ENCODE measurements at regions not wholly inside any gene's neighbourhood (a gene's known extent, or its start where the extent isn't known, plus 50 kb on each side); places are given as distances from the start of the nearest gene placed in this dataset.
"Not testable (repeated sequence)": the region's sequence is repeated elsewhere in the genome, so short reads cannot be mapped to it uniquely, and the experiment has no call there.

DNA sequence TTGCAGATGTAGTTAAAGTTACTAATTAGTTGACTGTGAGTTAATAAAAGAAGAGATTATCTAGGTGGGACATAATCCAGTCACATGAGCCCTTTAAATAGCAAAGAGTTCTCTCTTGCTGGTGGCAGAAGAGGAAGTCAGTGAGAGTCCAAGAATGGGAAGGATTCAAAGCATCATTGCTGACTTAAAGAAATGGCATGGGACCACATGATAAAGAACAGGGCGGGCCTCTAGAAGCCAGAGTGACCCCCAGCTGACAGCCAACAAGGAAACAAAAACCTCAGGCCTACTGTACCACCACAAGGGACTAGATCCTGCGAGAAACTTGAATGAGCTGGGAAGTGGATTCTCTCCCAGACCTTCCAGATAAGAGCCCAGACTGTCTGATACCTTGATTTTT, 447.2 kb upstream of the CCDC54 start:
- DNase-seq, result no peak
- Histone ChIP-seq H3K27me3 (ENCODE audit: control insufficient read depth, insufficient read depth, low read length) (no peaks in the 10 kb centered on the region), H3K36me3 (replicated peaks; ENCODE audit: control insufficient read depth, insufficient read depth, low read length) (no peaks in the 10 kb centered on the region), H3K4me3 (ENCODE audit: insufficient read depth, low read depth, low read length) (no peak overlapping the region)

DNA sequence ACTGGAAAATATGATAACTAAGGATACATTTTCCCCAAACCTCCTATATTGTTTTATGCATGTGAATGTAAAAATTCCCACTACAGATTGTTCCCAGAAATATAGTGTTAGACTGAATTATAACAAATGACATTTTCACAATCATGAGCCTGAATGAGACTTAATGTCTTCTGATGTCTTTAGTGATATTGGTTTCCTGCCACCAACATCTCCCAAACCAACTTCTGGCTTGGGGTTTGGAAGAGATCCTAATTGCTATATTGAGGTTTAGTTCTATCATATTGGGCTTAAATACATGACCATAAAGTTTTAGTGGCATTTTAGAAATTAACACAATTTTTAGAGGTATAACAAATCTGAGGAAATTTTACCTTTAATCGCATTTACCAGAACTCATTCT, 445.3 kb upstream of the CCDC54 start:
- DNase-seq, result no peak
- H3K36me3 ChIP-seq (replicated peaks; ENCODE audit: control insufficient read depth, insufficient read depth, low read length), result no peaks in the 10 kb centered on the region
- no peak overlapping the region for H3K4me3 ChIP-seq (ENCODE audit: insufficient read depth, low read depth, low read length)
- H3K27me3 ChIP-seq (ENCODE audit: control insufficient read depth, insufficient read depth, low read length), result no peaks in the 10 kb centered on the region

DNA sequence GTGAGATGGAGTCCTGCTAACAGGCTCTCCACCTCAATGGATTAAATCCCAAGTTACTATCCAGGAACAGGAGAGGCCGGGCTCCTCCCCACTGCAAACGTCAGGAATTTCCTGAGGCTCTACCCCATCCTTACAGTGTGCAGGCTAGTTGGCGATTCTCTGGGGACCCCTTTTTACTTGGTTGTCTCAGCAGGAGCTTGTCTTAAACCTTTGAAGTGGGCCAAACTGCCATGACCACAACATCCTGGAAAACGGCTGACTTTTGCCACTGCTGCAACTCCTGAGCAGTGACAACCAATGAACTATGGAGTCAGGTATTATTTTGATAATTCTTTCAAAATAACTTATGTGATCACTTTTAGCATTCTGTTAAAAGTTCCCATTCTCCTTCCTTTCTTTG, 440.9 kb upstream of the CCDC54 start:
- Histone ChIP-seq H3K36me3 (replicated peaks; ENCODE audit: control insufficient read depth, insufficient read depth, low read length) (no peaks in the 10 kb centered on the region), H3K4me3 (ENCODE audit: insufficient read depth, low read depth, low read length) (no peak overlapping the region), H3K27me3 (ENCODE audit: control insufficient read depth, insufficient read depth, low read length) (no peaks in the 10 kb centered on the region)
- DNase-seq, result no peak

DNA sequence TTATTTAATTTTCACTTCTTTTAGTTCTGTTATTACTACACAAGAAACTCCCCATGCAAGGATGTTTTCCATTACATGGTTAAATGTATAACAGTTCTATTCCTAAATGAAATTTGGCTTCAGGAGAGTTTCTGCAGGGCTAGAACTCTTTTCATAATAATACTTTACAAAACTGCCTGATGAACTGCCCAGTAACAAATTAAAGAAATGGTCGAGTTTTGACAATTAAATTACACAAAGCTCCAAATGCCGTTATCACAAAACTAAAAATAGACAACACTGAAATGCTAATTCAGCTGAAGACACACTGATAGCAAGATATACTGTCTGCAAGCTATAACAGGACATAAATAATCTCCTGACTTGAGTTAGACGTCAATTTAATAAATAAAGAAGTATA, 435.2 kb upstream of the CCDC54 start:
- H3K4me3 ChIP-seq (ENCODE audit: insufficient read depth, low read depth, low read length), result no peak overlapping the region
- H3K36me3 ChIP-seq (replicated peaks; ENCODE audit: control insufficient read depth, insufficient read depth, low read length), result no peaks in the 10 kb centered on the region
- DNase-seq, result no peak
- no peaks in the 10 kb centered on the region for H3K27me3 ChIP-seq (ENCODE audit: control insufficient read depth, insufficient read depth, low read length)

DNA sequence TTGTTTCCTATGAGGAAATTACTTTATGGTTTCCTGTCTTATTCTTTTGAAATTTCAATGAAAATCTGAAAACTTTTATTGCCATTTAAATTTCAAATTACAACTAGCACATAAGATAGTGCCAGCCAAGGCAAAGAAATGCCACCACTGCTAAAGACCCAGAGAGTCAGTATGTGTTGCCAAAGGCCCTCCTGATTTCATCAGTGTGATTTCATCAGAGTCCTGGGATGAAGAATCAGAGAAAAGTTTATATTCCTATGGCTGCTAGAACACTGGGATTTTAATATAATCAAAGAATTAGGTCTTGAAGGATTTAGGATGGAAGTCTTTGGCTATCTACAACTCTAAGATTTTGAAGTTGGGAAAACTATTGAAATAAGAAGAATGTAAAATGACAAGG, 434.2 kb upstream of the CCDC54 start:
- H3K4me3 ChIP-seq (ENCODE audit: insufficient read depth, low read depth, low read length), result no peak overlapping the region
- no peaks in the 10 kb centered on the region for H3K36me3 ChIP-seq (replicated peaks; ENCODE audit: control insufficient read depth, insufficient read depth, low read length)
- H3K27me3 ChIP-seq (ENCODE audit: control insufficient read depth, insufficient read depth, low read length), result no peaks in the 10 kb centered on the region
- no peak for DNase-seq

DNA sequence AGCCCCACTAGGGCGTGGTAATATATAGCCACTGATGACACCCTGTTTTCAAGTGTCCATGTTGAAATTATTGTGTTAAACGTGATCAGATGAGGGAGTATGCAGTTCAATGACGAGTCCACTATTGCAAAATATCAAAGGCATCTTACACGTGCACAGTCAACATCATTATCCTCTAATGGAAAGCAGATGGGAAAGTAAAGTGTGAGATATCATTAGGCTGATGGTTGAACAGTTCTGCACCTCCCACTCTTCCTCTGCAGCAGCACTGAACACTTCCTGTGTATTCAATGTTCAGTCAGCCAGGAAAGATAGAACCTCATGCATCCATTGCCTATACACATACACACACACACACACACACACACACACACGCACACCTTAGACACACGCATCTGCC, 431.8 kb upstream of the CCDC54 start:
- no peaks in the 10 kb centered on the region for H3K36me3 ChIP-seq (replicated peaks; ENCODE audit: control insufficient read depth, insufficient read depth, low read length)

DNA sequence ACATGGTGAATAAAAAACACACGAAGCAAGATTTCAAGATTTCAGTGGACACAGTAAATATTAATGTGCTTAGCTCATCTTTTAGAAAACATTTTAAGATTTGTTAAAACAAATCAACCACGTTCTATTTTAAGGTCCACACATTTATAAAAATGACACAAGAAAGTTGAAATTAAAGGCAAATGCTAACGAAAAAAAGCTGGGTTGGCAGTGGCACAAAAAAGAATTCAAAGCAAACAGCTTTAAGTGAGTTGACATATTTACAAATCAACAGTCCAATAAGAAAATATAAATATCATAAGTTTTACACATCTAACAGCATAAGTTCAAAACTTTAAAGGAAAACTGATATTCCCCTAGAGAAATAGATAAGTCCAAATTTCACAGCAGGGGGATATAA, 430.4 kb upstream of the CCDC54 start:
- Histone ChIP-seq H3K36me3 (replicated peaks; ENCODE audit: control insufficient read depth, insufficient read depth, low read length) (no peaks in the 10 kb centered on the region), H3K27me3 (ENCODE audit: control insufficient read depth, insufficient read depth, low read length) (no peaks in the 10 kb centered on the region), H3K4me3 (ENCODE audit: insufficient read depth, low read depth, low read length) (no peak overlapping the region)
- DNase-seq, result no peak

More for the DNA sequence above, 431.8 kb upstream of the CCDC54 start:
- Histone ChIP-seq H3K27me3 (ENCODE audit: control insufficient read depth, insufficient read depth, low read length) (no peaks in the 10 kb centered on the region), H3K4me3 (ENCODE audit: insufficient read depth, low read depth, low read length) (no peak overlapping the region)
- DNase-seq, result no peak

DNA sequence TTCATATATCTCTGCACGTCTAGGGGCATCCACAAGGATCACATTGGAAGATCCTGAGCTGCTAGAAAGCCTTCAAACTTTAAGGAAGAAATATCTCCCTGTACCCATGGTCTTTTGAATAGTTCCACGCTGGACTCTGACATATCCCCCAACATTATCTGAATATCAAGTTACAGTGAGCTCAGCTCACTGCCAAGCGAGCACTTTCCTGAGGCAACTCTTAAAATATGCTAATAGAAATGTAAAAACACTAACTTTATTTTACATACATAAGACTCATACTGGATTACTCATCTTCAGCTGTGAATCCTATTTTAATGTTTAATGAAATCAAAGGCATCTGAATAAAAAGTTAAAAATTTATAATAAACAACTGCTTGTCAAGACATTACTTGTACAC, 420.2 kb upstream of the CCDC54 start:
- no peaks in the 10 kb centered on the region for H3K27me3 ChIP-seq (ENCODE audit: control insufficient read depth, insufficient read depth, low read length)
- H3K4me3 ChIP-seq (ENCODE audit: insufficient read depth, low read depth, low read length), result no peak overlapping the region
- H3K36me3 ChIP-seq (replicated peaks; ENCODE audit: control insufficient read depth, insufficient read depth, low read length), result no peaks in the 10 kb centered on the region; the same call in 1 of the 2 replicates
- no peak for DNase-seq

DNA sequence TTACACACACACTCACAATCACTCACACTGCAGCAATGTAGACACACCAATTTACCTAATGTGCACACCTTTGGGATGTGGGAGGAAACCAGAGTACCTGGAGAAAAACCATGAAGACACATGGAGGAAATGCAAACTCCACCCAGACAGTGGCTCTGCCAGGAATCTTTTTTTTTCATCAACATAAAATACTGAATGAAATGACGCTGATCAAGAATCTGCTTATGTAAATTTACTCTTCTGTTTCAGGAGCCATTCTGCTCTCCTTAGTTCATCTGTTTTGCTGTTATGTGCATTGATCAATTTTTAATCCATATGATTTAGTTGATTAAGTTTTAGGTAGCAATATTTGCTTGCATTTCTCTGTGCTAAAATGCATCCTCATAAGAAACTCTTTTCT, 414.2 kb upstream of the CCDC54 start:
- DNase-seq, result no peak
- no peak overlapping the region for H3K4me3 ChIP-seq (ENCODE audit: insufficient read depth, low read depth, low read length)

DNA sequence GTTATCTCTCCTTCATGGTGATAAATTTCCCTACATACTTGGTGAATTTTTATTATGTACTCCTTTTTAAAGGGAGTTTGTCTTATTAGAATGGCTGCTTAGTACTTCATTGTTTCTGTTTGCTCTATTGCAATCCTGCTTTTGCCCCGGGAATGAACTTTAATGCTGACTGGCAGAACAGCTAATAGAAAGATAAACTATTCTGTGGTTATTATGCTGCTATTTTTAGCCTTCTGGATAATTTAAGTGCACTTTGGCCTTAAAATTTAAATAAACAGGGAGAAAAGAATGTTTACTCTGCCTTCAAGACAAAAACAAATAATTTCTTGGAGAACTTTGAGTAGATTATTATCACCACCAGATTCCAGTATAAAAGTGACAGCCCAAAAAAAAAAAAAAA, 413.8 kb upstream of the CCDC54 start:
- no peaks in the 10 kb centered on the region for H3K27me3 ChIP-seq (ENCODE audit: control insufficient read depth, insufficient read depth, low read length)
- H3K36me3 ChIP-seq (replicated peaks; ENCODE audit: control insufficient read depth, insufficient read depth, low read length), result no peaks in the 10 kb centered on the region
- DNase-seq, result no peak
- H3K4me3 ChIP-seq (ENCODE audit: insufficient read depth, low read depth, low read length), result no peak overlapping the region

More for the DNA sequence above, 414.2 kb upstream of the CCDC54 start:
- H3K27me3 ChIP-seq (ENCODE audit: control insufficient read depth, insufficient read depth, low read length), result no peaks in the 10 kb centered on the region
- no peaks in the 10 kb centered on the region for H3K36me3 ChIP-seq (replicated peaks; ENCODE audit: control insufficient read depth, insufficient read depth, low read length)

DNA sequence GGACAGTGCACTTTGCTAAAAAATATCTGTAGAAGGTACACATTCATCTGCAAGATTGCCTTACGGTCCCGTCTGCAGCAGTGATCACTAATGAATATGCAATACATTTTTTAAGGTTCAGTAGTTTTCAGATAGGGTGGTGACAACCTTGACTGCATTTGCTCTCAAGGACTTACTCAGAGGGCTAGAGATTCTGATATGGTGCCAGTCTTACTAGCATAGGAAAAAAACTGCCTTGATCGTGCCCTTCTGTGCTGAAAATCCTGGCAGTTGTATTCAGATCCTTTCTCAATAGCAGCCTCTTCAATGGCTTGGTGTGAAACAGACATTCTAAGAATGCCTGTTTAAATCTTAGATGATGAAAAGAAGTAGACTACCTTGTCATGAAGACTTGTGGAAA, 411.9 kb upstream of the CCDC54 start:
- DNase-seq, result no peak
- Histone ChIP-seq H3K27me3 (ENCODE audit: control insufficient read depth, insufficient read depth, low read length) (no peaks in the 10 kb centered on the region), H3K4me3 (ENCODE audit: insufficient read depth, low read depth, low read length) (no peak overlapping the region)

DNA sequence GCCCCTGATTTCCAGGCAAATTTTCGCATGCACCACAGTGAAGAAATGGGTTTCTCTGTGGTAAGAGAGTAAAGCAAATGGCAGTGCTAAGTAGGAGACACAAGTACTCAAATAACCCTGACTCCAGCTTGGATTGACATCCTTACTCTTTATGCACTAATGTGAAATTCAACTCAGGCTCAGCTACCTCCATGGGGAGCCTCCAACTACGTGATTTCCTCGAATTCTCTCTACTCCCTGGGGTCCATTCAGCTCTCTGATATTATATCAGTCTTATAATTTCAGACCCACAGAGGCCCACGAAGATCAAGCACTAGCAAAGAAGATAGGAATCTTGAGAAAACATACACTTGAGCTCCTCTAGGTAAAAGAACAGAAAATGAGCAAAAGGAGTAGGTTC, 407.6 kb upstream of the CCDC54 start:
- no peak for DNase-seq
- no peaks in the 10 kb centered on the region for H3K36me3 ChIP-seq (replicated peaks; ENCODE audit: control insufficient read depth, insufficient read depth, low read length)
- H3K27me3 ChIP-seq (ENCODE audit: control insufficient read depth, insufficient read depth, low read length), result no peaks in the 10 kb centered on the region
- no peak overlapping the region for H3K4me3 ChIP-seq (ENCODE audit: insufficient read depth, low read depth, low read length)

More for the DNA sequence above, 411.9 kb upstream of the CCDC54 start:
- H3K36me3 ChIP-seq (replicated peaks; ENCODE audit: control insufficient read depth, insufficient read depth, low read length), result no peaks in the 10 kb centered on the region

DNA sequence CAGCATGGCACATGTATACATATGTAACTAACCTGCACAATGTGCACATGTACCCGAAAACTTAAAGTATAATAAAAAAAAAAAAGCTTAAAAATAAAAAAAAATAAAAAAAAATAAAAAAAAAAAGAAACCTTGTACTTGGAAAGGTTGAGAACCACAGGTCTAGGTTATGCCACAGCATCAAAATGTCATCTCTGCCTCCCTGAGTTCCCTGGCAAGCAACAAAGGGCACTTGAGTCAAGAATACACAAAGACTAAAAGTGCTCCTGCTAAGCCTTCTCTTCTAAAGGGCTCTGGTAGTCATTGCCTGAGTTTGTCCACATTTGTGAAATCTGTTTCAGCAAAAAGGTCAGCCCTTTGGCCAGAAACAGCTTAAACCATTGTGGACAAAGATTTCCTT, 395.8 kb upstream of the CCDC54 start:
- Histone ChIP-seq H3K4me3 (ENCODE audit: insufficient read depth, low read depth, low read length) (no peak overlapping the region), H3K27me3 (ENCODE audit: control insufficient read depth, insufficient read depth, low read length) (no peaks in the 10 kb centered on the region), H3K36me3 (replicated peaks; ENCODE audit: control insufficient read depth, insufficient read depth, low read length) (no peaks in the 10 kb centered on the region)
- no peak for DNase-seq

DNA sequence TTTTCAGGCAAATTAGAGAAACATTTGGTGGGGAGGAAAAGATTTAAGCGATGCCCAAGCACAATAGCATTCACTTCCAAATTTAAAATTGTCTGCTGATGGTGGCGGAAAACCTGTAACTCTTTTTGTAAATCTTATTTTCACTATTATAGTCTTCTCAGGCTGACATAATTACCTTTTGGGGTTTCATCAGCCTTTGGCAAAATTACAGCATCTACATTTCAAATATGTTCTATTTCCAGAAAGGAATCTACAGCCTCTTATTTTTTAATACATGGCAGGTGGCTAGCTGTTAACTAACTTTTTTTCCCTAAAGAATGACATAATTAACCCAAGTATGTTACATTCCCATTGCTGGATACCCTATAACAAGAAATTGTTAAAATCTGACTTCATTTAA, 391.5 kb upstream of the CCDC54 start:
- DNase-seq, result no peak
- Histone ChIP-seq H3K27me3 (ENCODE audit: control insufficient read depth, insufficient read depth, low read length) (no peaks in the 10 kb centered on the region), H3K4me3 (ENCODE audit: insufficient read depth, low read depth, low read length) (no peak overlapping the region), H3K36me3 (replicated peaks; ENCODE audit: control insufficient read depth, insufficient read depth, low read length) (no peaks in the 10 kb centered on the region)

DNA sequence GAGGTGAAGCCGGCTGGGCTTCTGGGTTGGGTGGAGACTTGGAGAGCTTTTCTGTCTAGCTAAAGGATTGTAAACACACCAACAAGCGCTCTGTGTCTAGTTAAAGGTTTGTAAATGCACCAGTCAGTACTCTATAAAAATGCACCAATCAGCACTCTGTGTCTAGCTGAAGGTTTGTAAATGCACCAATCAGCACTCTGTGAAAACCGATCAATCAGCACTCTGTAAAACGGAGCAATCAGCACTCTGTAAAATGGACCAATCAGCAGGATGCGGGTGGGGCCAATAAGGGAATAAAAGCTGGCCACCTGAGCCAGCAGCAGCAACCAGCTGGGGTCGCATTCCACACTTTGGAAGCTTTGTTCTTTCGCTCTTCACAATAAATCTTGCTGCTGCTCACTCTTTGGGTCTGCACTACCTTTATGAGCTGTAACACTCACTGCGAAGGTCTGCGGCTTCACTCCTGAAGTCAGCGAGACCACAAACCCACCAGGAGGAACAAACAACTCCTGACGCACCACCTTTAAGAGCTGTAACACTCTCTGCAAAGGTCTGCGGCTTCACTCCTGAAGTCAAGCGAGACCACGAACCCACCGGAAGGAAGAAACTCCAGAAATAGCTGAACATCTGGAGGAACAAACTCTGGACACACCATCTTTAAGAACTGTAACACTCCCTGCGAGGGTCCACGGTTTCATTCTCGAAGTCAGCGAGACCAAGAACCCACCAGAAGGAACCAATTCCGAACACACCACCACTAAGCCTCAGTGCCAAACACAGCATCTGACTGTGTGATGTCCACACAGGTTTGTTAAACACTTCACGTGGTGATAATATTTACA, 378.2 kb upstream of the CCDC54 start:
- not testable (repeated sequence) for DNase-seq; H3K36me3 ChIP-seq (replicated peaks; ENCODE audit: control insufficient read depth, insufficient read depth, low read length); H3K4me3 ChIP-seq (ENCODE audit: insufficient read depth, low read depth, low read length); H3K27me3 ChIP-seq (ENCODE audit: control insufficient read depth, insufficient read depth, low read length)

DNA sequence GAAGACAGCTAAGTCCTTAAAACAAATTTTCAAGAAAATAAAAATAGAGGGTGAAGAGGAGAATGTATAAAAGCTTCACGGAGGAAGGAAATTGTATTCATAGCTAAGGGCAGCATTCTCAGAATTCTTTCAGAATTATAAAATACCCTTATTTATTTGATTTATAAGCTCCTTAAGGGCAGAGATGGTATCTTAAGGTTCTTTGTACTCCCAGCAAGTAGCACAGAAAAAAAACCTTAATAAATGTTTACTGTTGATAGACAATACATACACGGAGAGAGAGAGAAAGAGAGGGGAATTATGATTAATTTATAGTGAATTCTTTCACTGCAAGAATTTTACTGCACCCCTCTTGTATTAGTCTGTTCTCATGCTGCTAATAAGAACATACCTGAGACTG, 375.6 kb upstream of the CCDC54 start:
- Histone ChIP-seq H3K36me3 (replicated peaks; ENCODE audit: control insufficient read depth, insufficient read depth, low read length) (no peaks in the 10 kb centered on the region), H3K4me3 (ENCODE audit: insufficient read depth, low read depth, low read length) (no peak overlapping the region), H3K27me3 (ENCODE audit: control insufficient read depth, insufficient read depth, low read length) (no peaks in the 10 kb centered on the region)
- DNase-seq, result no peak
